Peyer's patch (tissue), 4 donors: ENCODE measurements at regions not wholly inside any gene's neighbourhood (a gene's known extent, or its start where the extent isn't known, plus 50 kb on each side); places are given as distances from the start of the nearest gene placed in this dataset.

Experiments
- POLR2A ChIP-seq, 2 donors: fragments of 450-650 bp; IDR thresholded peaks; one replicate each; pipeline ENCODE4 v1.5.1; 2017; ENCODE audit warnings: antibody characterized with exemption in 2 of 2, mild to moderate bottlenecking in 2 of 2, moderate library complexity in 2 of 2
- TF ChIP-seq, protein P1 (sequence below), 6 experiments: fragments of 450-650 bp in 4 of 6; fragments of 200-600 bp in 2 of 6; sonication (generic) in 1 of 6; IDR thresholded peaks; one replicate each; pipeline ENCODE4 v1.5.1; 2017 to 2019; ENCODE audit warnings: antibody characterized with exemption in 6 of 6, mild to moderate bottlenecking in 3 of 6, moderate library complexity in 1 of 6

DNA sequence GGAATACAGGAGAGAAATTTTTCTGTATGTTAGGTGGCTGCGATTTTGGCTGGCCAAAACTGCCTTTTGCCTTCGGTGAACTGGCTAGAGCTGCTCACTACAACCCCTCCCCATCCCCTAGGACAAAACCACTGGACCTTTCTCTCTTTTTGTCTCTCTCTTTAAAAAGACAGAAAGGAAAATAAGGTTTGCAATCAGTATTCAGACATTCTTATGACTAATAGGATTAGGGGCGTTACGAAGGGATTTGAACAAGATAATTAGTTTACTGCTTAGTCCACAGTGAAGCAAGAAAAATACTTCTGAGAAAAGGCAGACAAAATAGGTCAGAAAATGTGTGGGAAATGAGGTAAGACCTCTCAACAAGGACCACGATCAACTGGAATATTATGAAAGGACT is 180.4 kb downstream of the SLIT2 start:
- TF ChIP-seq, protein P1, sequence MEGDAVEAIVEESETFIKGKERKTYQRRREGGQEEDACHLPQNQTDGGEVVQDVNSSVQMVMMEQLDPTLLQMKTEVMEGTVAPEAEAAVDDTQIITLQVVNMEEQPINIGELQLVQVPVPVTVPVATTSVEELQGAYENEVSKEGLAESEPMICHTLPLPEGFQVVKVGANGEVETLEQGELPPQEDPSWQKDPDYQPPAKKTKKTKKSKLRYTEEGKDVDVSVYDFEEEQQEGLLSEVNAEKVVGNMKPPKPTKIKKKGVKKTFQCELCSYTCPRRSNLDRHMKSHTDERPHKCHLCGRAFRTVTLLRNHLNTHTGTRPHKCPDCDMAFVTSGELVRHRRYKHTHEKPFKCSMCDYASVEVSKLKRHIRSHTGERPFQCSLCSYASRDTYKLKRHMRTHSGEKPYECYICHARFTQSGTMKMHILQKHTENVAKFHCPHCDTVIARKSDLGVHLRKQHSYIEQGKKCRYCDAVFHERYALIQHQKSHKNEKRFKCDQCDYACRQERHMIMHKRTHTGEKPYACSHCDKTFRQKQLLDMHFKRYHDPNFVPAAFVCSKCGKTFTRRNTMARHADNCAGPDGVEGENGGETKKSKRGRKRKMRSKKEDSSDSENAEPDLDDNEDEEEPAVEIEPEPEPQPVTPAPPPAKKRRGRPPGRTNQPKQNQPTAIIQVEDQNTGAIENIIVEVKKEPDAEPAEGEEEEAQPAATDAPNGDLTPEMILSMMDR (IDR thresholded peaks at IDR 0.05): no peak
- TF ChIP-seq POLR2A (IDR thresholded peaks at IDR 0.05): no peak
